PC-3 (cell line): ENCODE measurements at regions not wholly inside any gene's neighbourhood (a gene's known extent, or its start where the extent isn't known, plus 50 kb on each side); places are given as distances from the start of the nearest gene placed in this dataset.

Experiments
- ATAC-seq: fragments of 200-7000 bp; cut with Tn5 transposase; 2 replicates; pipeline ENCODE4 v1.9.1; 2020; ENCODE audit warnings: mild to moderate bottlenecking, moderate library complexity
- BruUV-seq: library from RNA; stranded (reverse); fragments of 400-500 nt; replicated peaks from 2 replicates; lab custom pipeline; 2021; lab: Mats Ljungman, UMichigan
- CTCF ChIA-PET: fragments of 300-600 bp; sonication (Branson Sonifier 250); formaldehyde crosslinking; loops from one replicate; lab custom pipeline; 2022; ENCODE audit warnings: antibody characterized with exemption; lab: Charles Lee
- POLR2A ChIA-PET: fragments of 300-600 bp; sonication (Branson Sonifier 250); formaldehyde crosslinking; loops from one replicate; lab custom pipeline; 2022; ENCODE audit warnings: antibody characterized with exemption; ENCODE audit not compliant: unreplicated experiment; lab: Charles Lee
- DNase-seq: peaks from one replicate; pipeline ENCODE4 v3.0.0-alpha.2; 2015
- H2AFZ ChIP-seq: fragments of 300-600 bp; sonication (generic); 2 replicates; pipeline ENCODE4 v1.6.0; 2016; ENCODE audit warnings: antibody characterized with exemption, low read length
- H3F3A ChIP-seq: fragments of 300-600 bp; sonication (generic); one replicate; pipeline ENCODE4 v1.6.0; 2017; ENCODE audit warnings: antibody characterized with exemption, low read length, control low read depth, mild to moderate bottlenecking; ENCODE audit not compliant: unreplicated experiment
- H3K27ac ChIP-seq: fragments of 300-600 bp; sonication (generic); 2 replicates; pipeline ENCODE4 v1.5.1; 2016; ENCODE audit warnings: mild to moderate bottlenecking, low read length
- H3K27me3 ChIP-seq: fragments of 300-600 bp; sonication (generic); 2 replicates; pipeline ENCODE4 v1.6.1; 2016; ENCODE audit warnings: low read length, mixed read lengths
- H3K36me3 ChIP-seq: fragments of 300-600 bp; sonication (generic); 2 replicates; pipeline ENCODE4 v1.6.1; 2016; ENCODE audit warnings: low read depth, mixed run types, low read length, mixed read lengths
- H3K4me1 ChIP-seq: fragments of 300-600 bp; sonication (generic); 2 replicates; pipeline ENCODE4 v1.5.1; 2016; ENCODE audit warnings: low read length; ENCODE audit not compliant: insufficient read depth
- H3K4me2 ChIP-seq: fragments of 300-600 bp; sonication (generic); 2 replicates; pipeline ENCODE4 v1.6.0; 2016; ENCODE audit warnings: low read length
- H3K4me3 ChIP-seq: fragments of 300-600 bp; sonication (generic); 2 replicates; pipeline ENCODE4 v1.5.1; 2016; ENCODE audit warnings: mild to moderate bottlenecking, low read length, mixed read lengths
- H3K79me2 ChIP-seq: fragments of 300-600 bp; sonication (generic); 2 replicates; pipeline ENCODE4 v1.6.1; 2017; ENCODE audit warnings: low read length, mixed read lengths
- H3K9ac ChIP-seq: fragments of 300-600 bp; sonication (generic); 2 replicates; pipeline ENCODE4 v1.6.0; 2016; ENCODE audit warnings: mild to moderate bottlenecking, low read length
- H3K9me2 ChIP-seq: fragments of 300-600 bp; sonication (generic); replicated peaks from 2 replicates; pipeline ENCODE4 v1.6.1; 2016; ENCODE audit warnings: mixed run types, low read length, mixed read lengths
- H3K9me3 ChIP-seq: fragments of 300-600 bp; sonication (generic); 2 replicates; pipeline ENCODE4 v1.6.1; 2016; ENCODE audit warnings: low read length, mixed read lengths
- H4K20me1 ChIP-seq: fragments of 300-600 bp; sonication (generic); 2 replicates; pipeline ENCODE4 v1.6.1; 2016; ENCODE audit warnings: low read length, mixed read lengths
- EZH2 ChIP-seq: fragments of 300-600 bp; sonication (generic); IDR thresholded peaks from one replicate; pipeline ENCODE4 v1.6.1; 2017; ENCODE audit warnings: antibody characterized with exemption, mild to moderate bottlenecking, low read length; ENCODE audit not compliant: unreplicated experiment
- EZH2phosphoT487 ChIP-seq: fragments of 300-600 bp; sonication (generic); IDR thresholded peaks from 2 replicates; pipeline ENCODE4 v1.6.1; 2018; ENCODE audit warnings: mild to moderate bottlenecking, antibody characterized with exemption, low read length, borderline replicate concordance
- intact Hi-C: fragments of 100-400 bp; cut with micrococcal nuclease; formaldehyde crosslinking; loops from 2 replicates; pipeline ENCODE4 v1.9.0; 2023
- TF ChIP-seq, protein P1 (sequence below): fragments of 300-600 bp; sonication (generic); conservative IDR thresholded peaks from 2 replicates; pipeline ENCODE4 v1.5.1; 2017; ENCODE audit warnings: antibody characterized with exemption, low read depth, mild to moderate bottlenecking, low read length

DNA sequence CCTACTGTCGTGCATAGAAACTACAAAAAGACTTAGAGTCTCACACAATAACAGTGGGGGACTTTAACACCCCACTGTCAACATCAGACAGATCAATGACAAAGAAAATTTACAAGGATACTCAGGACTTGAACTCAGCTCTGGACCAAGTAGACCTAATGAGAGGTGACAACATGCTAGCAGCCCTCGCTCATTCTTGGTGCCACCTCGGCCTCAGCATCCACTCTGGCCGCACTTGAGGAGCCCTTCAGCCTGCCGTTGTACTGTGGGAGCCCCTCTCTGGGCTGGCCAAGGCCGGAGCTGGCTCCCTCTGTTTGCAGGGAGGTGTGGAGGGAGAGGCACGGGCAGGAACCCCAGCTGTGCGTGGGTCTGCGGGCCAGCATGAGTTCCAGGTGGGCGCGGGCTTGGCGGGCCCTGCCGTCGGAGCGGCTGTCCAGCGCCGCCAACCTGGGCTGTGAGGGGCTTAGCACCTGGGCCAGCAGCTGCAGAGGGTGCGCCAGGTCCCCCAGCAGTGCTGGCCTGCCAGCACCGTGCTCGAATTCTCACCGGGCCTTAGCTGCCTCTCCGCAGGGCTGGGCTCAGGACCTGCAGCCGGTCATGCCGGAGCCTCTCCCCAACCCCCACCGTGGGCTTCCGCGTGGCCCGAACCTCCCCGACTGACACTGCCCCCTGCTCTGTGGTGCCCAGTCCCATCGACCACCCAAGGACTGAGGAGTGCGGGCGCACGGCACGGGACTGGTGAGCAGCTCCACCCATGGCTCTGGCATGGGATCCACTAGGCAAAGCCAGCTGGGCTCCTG is 205.6 kb downstream of the FRK start:
- BruUV-seq, result no TSS peak
- Histone ChIP-seq H3K9ac (no peak overlapping the region), H3K27ac (no peak overlapping the region), H3K9me2 (no peaks in the 10 kb centered on the region), H3K4me1 (no peaks in the 10 kb centered on the region), H3K27me3 (peaks cover 7% of the 10 kb centered on the region; the same call in 1 of the 2 replicates), H4K20me1 (no peaks in the 10 kb centered on the region), H3F3A (no peaks in the 10 kb centered on the region), H3K4me3 (no peak overlapping the region), H2AFZ (no peak overlapping the region), H3K36me3 (no peaks in the 10 kb centered on the region), H3K9me3 (no peaks in the 10 kb centered on the region), H3K4me2 (no peak overlapping the region), H3K79me2 (no peaks in the 10 kb centered on the region)
- ATAC-seq, result no peak
- TF ChIP-seq EZH2phosphoT487, result no peak
- TF ChIP-seq, protein P1, sequence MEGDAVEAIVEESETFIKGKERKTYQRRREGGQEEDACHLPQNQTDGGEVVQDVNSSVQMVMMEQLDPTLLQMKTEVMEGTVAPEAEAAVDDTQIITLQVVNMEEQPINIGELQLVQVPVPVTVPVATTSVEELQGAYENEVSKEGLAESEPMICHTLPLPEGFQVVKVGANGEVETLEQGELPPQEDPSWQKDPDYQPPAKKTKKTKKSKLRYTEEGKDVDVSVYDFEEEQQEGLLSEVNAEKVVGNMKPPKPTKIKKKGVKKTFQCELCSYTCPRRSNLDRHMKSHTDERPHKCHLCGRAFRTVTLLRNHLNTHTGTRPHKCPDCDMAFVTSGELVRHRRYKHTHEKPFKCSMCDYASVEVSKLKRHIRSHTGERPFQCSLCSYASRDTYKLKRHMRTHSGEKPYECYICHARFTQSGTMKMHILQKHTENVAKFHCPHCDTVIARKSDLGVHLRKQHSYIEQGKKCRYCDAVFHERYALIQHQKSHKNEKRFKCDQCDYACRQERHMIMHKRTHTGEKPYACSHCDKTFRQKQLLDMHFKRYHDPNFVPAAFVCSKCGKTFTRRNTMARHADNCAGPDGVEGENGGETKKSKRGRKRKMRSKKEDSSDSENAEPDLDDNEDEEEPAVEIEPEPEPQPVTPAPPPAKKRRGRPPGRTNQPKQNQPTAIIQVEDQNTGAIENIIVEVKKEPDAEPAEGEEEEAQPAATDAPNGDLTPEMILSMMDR, result no peak
- no peak for TF ChIP-seq EZH2
- DNase-seq, result no peak
- CTCF ChIA-PET, result no interaction called here
- POLR2A ChIA-PET, result interaction anchor here (0.6 kb wide), 1 partner anchor 153 kb away, joined by 4 read pairs; no protein-coding TSS in a partner anchor
- intact Hi-C loops, result no loop called here

DNA sequence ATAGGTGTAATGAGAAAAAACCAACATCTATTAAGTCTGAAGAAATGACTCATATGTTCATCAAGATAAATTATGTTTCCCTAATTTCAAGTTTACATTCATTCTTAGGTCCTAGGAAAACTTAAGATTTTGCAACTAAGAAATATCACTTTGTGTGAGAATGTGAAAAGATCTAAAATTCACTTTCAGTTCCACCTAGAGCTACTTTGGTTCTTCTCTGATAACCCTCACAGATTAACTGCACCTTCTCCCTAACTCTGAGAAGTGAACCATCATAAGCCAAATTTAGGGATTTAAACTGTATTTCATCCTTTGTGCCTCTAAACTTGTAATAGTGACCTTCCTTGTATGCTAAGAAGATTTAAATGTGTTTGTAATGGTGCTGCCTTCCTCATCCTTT is 213.0 kb downstream of the FRK start:
- H3K4me3 ChIP-seq, result no peak overlapping the region
- no peak overlapping the region for H3K9ac ChIP-seq
- H3K4me2 ChIP-seq, result no peak overlapping the region
- H3K27me3 ChIP-seq, result peaks cover 12% of the 10 kb centered on the region
- DNase-seq (no peak), ATAC-seq (no peak)
- intact Hi-C loops, result no loop called here
- H3K9me3 ChIP-seq, result no peaks in the 10 kb centered on the region
- ChIA-PET CTCF (no interaction called here), POLR2A (no interaction called here)
- no peaks in the 10 kb centered on the region for H3K79me2 ChIP-seq
- no peaks in the 10 kb centered on the region for H3K4me1 ChIP-seq
- no peaks in the 10 kb centered on the region for H3K36me3 ChIP-seq
- no TSS peak for BruUV-seq
- no peak overlapping the region for H2AFZ ChIP-seq
- H3K27ac ChIP-seq, result no peak overlapping the region
- TF ChIP-seq EZH2phosphoT487 (no peak), EZH2 (no peak)
- TF ChIP-seq, protein P1, result no peak
- H3K9me2 ChIP-seq, result no peaks in the 10 kb centered on the region
- no peaks in the 10 kb centered on the region for H3F3A ChIP-seq
- H4K20me1 ChIP-seq, result no peaks in the 10 kb centered on the region

DNA sequence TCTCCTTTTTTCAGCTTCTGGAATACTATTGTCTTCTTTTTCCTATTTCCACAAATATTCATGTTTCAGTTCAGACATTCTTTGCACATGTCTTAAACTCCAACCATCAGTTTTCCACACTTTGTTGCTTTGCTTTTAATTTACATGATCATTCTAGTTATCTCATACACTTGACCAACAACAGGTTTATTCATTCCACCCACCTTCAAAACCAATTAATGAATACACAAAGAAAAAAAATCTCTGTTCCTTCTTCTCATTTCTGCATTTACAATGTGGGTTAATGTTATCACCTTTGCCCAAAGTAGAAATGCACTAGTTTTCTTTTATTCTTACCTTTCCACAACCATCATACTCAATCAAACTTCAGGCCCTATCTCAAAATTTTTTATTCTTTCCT is 216.7 kb downstream of the FRK start:
- H3K36me3 ChIP-seq, result no peaks in the 10 kb centered on the region
- no peak overlapping the region for H2AFZ ChIP-seq
- ChIA-PET POLR2A (no interaction called here), CTCF (no interaction called here)
- no peak overlapping the region for H3K9ac ChIP-seq
- no peak overlapping the region for H3K4me2 ChIP-seq
- TF ChIP-seq, protein P1, result no peak
- TF ChIP-seq EZH2, result no peak
- no peak for TF ChIP-seq EZH2phosphoT487
- H3K4me3 ChIP-seq, result no peak overlapping the region
- DNase-seq, result no peak
- BruUV-seq, result no TSS peak
- no peaks in the 10 kb centered on the region for H4K20me1 ChIP-seq
- H3K27ac ChIP-seq, result no peak overlapping the region
- peaks cover 4% of the 10 kb centered on the region; the same call in 1 of the 2 replicates for H3K27me3 ChIP-seq
- no peak for ATAC-seq
- intact Hi-C loops, result no loop called here
- no peaks in the 10 kb centered on the region for H3F3A ChIP-seq
- H3K4me1 ChIP-seq, result no peaks in the 10 kb centered on the region
- H3K79me2 ChIP-seq, result no peaks in the 10 kb centered on the region
- H3K9me2 ChIP-seq, result no peaks in the 10 kb centered on the region
- H3K9me3 ChIP-seq, result no peaks in the 10 kb centered on the region
